Fibroblast of skin of abdomen (primary cell): ENCODE measurements at regions not wholly inside any gene's neighbourhood (a gene's known extent, or its start where the extent isn't known, plus 50 kb on each side); places are given as distances from the start of the nearest gene placed in this dataset.

ENCODE experiments used
- DNase-seq: peaks from one replicate; pipeline ENCODE4 v3.0.0-alpha.2; 2013

DNA sequence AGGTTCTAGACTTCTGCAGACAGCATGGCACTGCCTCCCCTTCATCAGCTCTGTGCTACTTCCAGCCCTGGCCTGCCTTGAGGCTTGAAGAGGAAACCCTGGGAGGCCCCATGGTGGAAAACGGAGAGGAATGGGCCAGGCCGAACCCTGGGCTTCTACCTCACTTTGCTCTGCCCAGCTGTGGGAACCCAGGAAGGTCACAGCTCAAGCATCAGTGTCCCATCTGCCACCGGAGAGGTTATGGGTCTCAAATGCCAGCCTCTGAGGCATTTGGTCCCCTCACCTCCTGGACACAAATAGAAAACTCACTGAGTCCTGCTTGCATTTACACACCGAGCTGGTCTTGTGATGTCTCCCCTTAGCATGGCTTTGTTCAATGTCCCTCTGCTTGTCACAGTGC lies 80.1 kb upstream of the ALDH1B1 start:
- no peak for DNase-seq

DNA sequence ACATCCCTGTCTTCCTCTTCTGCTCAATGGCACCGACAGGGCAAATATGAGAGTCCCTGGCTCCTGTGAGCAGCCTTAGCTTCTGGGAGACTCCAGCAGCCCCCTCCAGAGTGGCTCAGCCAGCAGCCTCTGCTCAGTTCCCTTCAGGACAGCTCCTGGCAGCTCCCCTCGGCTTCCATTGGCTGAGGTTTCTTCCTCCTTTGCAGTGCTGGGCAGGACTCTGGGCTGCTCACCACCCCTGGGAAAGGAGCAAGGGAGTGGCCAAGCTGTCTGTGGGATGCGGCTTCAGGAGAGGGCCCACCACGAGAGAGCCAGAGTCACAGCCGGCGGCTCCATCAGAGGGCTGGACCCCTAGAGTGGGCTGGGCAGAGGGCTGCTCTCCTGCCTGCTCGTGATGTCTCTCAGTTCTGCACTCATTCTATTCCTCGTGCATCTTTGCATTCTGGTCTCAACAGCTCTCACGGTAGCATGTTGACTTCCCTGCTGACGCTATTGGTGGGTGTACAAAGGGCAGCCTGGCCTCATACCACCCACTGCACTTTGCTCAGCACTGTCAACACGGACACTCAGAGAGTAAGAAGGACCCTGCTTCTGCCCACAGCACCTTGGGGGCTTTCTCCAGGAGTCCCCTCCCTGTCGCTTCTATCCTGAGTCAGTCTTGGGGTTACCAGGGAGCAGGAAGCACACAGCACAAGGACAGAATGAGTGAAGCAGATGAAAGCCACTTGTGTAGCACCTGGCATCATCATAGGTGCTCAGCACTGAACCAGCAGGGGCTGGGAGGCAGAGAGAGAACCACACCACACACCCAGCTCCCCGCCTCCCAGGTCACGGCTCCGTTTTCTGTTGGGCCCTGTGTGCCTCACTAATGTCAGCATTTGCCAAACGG lies 80.9 kb upstream of the ALDH1B1 start:
- no peak for DNase-seq

DNA sequence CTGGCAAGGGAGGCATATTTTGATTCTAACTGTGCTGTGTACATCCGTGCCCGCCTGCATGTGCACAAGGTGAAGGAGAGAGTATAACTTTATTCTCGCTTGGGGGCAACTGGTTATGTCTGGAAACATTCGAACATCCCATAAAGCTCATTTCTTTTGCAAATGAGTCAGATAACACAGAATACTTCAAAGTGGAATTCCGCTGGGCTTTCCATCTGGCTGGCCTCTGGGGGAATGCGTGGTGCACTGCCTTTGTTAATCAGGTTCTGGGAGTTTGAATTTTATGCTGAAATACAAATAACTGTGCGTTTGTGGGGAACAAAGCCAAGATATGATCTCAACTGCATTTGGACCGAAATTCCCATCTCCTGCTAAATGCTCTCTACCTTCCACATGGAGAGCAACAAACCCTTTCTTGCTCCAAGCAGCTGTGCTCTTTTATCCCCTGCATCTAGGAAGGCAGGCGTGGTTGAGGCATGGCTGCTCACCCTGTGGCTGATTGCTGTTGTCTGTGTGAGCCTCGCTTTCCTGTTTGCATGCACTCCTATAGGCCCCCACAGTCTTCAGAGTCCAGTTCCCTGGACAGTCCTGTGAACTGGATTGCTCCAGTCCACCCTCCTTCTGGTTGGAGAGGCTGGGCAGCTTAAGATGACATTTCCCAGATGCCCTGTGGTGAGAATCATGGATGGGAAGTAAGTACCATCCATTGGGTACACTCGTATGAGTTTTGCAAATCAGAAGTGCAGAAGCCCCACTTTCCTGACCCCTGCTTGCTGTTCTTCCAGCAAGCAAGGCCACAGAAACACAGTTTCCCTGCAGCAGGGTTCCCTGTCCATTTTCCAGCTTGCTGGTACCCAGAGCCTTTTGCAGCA lies 82.9 kb upstream of the ALDH1B1 start:
- peak; percentile 82 for DNase-seq

DNA sequence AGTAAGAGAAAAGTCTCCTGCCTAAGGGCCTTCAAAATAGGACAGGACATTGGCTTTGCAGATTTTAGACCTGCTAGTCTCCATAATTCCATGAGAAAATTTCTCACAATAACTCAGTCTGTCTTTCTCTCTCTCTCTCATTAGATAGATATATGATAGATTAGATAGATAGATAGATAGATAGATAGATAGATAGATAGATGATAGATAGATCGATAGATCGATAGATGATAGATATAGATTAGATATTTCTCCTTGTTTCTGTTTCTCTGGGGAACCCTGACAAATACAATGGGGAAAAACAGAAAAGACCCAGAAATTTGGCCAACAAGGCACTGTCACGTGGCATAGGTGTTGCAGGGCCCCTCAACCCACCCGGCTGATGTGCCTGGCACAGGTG lies 84.4 kb upstream of the ALDH1B1 start:
- no peak for DNase-seq

DNA sequence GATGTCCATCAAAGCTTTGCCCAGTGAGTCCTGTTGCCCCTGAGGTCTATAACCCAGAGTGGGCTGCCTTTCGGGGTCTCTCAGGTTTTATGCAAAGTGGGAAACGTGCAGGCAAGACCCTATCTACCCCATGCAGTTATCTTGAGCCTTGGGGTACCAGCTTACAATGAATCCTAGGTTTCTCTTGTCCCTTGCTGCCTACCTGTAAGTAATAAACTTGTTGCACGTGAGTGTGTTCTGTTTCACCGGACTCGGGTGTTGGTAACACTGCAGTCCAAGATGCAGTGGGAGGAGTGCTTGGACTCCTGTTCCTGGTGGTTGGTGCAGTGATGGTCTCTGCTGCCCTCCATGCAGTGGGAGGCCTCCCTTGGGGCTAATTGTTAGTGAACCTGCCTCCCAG lies 85.6 kb upstream of the ALDH1B1 start:
- DNase-seq: no peak

DNA sequence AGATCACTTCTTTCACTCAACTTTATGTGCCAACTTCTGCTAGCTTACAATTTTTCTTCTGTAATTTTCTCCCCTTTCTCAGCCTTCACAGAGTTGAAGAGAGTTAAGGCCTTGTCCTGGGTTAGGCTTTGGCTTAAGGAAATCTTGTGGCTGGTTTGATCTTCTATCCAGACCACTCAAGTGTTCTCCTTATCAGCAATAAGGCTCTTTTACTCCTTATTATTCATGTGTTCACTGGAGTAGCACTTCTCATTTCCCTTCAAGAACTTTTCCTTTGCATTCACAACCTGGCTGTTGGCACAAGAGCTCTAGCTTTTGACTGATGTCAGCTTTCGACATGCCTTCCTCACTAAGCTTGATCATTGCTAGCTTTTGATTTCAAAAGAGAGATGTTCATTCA lies 86.9 kb upstream of the ALDH1B1 start:
- DNase-seq: no peak

DNA sequence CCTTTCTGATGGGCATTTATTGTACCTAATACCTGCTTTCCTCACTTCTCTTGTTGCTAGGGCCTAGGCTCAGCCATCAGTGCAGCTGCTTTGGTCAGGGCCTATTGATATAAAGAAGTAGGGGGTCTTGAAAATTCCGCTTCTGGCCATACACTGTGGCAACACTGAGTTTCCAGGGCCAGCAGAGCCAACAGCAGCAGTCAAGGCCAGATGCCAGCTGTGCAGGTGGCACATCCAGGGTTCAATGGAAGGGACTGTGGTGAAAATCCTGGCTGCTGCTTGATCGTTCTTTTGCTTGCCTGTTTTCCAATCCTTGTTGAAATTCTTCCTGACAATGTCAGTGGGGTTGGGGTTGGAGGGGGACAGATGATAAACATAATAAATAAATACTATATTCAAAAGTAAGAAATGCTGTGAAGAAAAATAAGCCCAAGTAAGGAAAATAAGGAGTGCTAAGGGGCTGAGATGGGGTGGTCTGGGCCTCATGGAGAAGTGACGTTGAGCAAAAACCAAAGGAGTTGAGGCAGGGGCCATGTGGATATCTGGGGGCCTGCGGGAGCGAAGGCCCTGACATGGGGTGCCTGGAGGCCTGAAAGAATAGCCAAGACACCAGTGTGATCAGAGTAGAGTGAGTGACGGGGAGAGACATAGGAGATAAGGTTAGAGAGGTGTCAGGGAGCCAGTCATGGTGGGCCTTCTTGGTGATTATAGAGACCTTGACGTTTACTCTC lies 91.0 kb upstream of the ALDH1B1 start:
- DNase-seq: no peak

DNA sequence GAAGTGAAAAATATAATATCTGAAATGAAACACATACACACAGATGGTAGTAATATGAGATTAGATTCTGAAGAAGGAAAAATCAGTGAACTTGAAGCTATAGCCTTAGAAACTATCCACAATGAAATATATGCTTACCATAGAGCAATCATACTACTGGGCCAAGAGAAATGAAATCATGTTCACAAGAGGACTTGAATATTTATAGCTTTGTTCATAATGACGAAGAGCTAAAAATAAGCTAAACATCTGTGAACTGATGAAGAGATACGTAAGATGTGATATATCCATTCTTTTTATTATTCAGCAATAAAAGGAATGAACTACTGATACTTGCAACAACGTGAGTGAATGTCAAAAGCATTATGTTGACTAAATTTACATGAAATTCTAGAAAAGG lies 92.6 kb upstream of the ALDH1B1 start:
- DNase-seq: no peak

DNA sequence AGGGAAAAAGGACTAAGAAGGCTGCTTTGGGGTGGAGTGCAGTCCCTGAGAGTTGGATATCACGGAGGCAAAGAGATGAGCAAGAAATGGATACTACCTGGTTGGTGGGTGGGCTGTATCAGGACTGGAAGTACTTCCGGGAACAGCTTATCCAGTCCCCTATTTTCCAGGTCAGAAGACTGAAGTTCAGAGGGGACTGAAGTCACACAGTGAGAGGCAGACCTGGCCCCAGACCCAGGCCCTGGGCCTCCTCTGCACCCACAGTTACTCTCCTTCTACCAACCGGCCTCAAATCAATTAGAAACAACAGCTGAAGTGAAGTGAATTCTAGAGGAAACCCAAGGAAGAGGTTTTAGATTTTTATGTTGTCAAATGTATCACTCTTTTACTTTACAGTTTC lies 93.6 kb upstream of the ALDH1B1 start:
- no peak for DNase-seq

DNA sequence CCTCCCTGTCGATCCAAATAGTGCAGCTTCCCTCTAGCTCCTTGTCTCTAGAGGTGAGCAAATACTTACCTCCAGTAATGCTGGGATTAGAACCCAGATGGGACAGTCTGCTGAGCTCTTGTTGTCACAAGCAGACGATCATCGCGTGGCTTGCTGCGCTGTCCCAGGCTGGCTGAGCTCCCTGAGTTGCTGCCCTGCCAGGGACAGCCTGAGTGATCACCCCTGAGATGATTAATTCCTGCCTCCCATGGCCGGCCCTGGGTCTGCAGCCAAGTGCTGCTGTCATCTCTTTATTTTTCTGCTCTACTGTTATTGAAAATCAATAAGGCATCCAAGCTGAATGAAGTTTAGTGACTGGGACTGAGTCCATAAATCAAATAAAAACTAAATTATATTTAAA lies 94.0 kb upstream of the ALDH1B1 start:
- no peak for DNase-seq

DNA sequence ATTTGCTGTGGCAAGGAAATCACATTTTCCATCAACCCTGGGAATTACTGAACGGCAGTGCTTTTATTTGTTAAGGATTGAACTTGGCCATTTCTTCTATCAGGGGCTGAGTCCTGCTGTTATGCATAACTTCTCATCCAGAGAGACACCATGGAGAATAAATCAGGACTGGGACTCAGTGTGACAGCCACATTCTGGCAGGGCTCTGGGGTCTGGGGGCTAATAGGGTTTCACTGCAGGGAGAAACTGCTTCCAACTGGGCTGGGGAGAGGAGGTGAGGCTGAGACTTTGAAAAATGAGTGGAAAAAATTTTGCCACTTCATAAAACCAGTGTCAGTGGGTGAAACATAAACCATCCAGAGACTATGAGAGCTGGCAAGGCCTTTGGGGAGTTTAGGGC lies 95.7 kb upstream of the ALDH1B1 start:
- DNase-seq: no peak

DNA sequence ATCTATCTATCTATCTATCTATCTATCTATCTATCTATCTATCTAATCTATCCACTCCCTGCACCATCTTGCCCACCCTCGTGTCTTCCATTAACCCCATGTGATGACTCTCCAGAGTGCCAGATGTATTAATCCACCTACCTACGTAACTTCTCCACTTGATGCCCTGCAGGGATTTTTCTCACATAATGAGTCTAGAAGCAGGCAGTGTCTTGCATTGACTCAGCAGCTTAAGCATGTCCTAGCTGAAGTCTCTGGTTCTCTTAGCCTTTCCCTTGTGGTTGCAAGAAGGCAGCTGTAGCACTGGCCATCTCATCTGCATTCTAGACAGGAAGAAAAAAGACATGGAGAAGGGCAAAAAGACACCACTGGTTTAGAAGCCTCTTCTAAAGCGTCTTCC lies 96.7 kb upstream of the ALDH1B1 start:
- DNase-seq: no peak

DNA sequence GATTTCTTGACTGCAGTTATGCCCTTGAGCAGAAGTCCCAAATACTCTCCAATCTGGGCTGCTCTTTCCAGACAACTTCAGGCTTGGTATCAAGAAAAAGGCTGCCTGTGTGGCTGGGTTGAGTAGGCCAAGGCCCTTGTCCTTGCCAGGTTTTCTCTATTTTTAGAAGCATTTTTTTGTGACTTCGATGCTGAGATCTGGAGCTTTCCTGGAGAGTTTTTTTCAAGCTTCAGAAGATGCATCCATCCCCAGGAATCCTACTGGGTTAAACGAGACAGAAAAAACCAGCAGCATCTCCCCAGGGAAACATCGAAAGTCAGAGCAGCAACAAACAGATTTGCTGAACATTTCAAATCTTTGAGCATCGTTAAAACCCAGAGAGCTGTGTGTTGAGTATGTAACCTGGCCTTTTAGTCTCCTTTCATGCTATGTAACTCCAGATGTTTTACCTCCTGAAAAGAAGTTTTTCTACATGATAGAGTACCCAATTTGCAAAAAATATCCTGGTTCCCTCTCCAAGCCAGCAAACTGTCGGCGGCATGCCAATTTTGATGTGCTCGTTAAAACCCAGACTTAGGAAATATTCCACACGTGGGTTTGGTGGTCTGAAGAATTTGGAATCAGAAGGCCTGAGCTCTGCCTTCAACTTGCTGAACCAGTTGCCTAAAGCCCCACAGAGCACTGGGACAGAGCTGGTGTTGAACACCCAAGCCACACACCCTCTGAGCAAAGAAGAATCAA lies 98.1 kb upstream of the ALDH1B1 start:
- DNase-seq: peak; percentile 13

DNA sequence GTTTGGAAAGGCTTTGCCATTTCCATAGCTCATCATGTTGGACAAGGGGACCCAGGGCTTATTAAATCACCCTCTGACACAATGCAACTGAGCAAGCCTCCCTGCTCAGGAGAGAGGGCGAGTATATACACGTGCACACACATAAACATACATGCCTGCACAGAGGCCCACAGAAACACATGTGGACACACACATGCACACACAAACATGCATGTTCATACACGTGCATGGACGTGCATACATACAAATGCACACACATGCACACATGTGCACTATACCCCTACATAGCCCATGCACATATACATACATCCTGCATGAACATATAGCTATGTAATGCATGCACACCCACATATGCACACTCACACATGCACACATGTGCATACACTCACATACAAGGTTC lies 99.5 kb upstream of the ALDH1B1 start:
- no peak for DNase-seq

DNA sequence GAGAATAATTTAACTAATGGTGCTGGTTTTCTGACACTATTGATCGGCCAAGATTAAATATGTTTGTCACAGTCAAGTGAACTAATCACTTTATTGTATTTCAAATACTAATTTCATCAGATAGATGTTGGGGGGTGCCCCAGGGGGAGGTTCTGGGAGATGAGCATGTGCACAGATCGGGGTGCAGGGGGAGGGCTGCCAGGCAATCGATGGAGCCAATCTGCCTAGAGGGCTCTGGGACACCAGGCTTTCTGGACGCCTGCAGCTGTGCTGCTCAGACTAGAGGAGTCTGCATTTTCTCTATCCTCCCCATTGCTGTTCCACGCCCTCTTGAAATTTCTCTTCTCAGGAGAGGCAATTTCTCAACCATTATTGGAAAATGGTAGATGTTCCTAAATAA lies 100.0 kb upstream of the ALDH1B1 start:
- no peak for DNase-seq

DNA sequence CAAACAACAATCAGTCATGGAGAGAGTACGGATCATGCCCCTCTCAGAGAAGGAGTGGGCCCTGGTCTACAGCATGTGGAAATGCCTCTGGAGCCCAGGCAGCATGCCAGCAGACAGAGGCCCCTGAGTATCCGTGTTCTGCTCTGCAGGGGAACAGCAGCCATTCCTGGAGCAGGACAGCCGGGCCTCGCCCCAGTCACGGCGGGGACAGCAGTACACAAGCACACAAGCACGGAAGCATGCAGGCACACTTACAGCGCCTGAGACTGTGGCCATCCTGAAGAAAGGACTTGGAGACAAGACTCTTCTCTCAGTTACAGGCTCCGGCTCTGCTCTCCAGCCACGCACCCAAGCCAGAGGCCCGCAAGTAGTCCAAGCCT lies 102.6 kb upstream of the ALDH1B1 start:
- DNase-seq: no peak

DNA sequence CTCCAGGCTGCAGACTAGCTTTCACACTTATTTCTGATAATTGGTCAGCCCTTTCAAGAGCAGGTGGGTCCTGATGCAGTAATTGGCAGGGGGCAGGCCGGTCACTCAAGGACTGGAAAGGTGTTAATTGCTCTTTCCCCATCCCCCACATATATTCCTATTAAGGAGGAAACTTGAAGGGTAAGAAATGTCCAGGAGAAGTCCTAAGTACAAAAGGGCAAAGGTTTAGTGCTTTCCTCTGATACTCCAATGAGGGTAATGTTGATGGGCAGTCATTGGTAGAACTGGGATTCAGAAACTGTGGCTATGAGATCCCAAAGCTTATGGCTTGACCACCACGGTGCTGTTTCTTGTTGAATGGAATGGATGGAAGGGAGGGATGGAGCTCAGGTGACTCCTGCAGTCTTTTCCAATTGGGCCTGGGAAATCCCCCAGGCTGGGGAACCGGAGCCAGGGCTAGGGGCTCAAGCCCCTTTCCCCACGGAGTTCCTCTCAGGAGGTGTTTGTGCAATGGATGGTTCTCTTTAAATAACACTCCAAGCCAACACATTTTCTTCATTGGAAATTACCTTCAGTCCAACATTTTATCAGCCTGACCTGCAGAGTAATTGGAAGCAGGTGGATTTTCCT lies 103.2 kb upstream of the ALDH1B1 start:
- DNase-seq: no peak

DNA sequence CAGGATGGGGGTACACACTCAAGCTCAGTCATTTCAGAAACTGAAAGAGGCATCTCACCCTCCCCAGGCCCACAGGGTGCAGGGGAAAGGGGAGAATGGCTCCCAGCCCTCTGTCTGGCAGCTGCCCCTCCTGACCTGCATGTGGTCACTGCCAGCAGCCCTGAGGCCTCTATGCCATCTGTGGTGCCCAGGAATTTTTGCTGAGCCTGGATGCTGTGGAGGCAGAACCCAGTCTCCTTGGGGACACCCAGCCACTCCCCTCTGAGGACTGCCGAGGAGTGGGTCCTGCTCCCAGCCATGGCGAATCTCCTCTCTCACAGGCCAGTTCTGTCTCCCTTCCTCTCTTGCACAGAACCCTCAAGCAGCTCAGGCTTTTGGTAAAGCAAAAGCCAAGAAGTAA lies 104.0 kb upstream of the ALDH1B1 start:
- DNase-seq: no peak

DNA sequence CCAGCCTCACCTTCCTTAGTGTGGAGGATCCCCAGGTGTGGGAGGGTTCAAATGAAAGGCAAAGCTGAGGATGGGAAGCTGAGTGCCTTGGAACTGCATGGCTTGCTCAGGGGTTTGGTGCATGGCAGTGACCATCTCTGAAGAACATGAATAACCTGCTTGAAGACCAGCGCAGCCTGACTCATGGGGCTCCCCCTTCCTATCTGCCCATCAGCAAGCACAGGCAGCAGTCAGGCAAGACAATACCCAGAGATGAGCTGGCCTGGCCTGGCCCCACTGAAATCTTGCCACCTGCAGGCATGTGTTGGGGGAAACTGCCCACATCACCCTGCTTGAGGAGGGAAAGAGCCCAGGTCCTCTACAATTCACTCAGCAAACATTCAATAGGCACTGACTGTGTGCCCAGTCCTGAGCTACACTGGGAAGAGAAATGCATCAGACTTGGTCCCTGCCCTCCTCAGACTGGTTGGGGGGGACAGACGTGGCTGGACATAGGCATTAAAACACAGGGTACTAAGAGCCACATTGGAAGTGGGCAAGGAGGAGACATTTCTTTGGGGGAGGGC lies 105.0 kb upstream of the ALDH1B1 start:
- DNase-seq: no peak

DNA sequence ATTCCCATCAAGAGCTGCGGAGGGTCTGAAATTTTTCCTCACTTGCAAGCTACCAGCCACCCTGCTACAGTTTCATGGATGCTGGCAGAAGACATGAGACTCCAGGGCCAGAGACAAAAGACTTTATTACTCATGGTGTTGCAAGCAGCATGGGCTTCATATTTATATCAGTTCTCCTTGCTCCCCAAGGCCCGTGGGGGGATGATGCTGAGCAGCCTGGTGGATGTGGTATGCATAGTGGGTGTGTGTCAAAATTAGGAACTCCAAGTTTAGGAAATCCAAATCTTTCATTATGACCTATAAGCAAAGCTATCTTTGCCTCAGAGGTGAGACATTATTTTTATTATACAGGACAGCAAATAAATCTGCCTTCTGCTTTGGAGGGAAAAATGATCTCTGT lies 105.7 kb upstream of the ALDH1B1 start:
- no peak for DNase-seq

DNA sequence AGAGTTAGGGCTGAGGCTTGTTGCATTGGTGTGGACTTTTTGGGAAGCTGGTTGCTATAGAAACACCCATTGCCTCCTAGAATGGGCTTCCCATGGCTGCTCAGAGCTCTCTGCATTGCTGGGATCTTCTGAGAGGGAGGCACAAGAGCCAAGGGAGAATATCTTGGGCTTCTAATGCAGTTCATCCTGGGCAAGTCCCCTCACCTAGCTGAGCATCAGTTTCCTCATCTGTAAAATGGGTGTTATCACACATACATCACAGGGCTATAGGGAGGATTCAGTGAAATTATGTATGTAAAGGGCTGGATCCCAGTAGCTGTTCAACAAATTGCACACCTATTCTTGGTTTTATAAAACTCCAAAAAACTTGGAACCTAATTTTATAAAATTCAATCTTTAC lies 106.1 kb upstream of the ALDH1B1 start:
- DNase-seq: no peak

DNA sequence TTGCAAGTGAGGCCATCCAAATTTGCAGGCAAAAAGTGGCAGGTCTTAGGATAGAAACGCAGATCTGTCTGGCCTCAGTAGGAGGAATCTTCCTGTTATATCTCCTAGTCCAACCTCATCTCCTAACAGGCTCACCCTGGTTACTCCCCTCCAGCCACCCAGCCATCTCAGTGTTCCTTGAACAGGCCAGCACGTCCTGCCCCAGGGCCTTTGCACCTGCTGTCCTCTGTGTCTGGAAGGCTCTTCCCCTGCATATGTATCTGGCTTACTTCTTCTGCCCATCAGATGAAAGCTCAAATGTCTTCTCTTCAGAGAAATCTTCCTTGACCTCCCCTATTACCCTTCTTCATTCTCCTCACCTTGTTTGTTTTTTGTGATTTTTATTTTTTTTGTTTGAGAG lies 107.3 kb upstream of the ALDH1B1 start:
- DNase-seq: no peak
